ENCODE measurements at regions not wholly inside any gene's neighbourhood (a gene's known extent, or its start where the extent isn't known, plus 50 kb on each side); places are given as distances from the start of the nearest gene placed in this dataset.

DNA sequence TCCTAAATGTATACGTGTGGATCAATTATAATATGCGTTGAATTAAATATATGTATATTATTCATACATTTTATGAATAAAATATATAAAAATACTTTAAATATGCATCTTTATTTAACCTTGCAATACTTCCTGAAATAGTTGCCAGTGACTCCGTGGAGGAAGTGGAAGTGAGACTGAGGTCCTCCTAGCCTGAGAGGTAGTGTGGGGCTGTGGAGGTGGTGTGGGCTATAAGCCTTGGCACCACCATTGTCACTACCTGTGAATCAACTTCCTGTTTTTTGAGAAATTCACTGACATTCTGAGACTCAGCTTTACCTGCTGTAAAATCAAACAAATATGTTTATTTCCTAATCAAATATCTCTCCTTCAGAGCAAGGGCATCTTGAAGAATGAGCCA lies 514.2 kb downstream of the VRK1 start:
- DNase-seq, result no peak

DNA sequence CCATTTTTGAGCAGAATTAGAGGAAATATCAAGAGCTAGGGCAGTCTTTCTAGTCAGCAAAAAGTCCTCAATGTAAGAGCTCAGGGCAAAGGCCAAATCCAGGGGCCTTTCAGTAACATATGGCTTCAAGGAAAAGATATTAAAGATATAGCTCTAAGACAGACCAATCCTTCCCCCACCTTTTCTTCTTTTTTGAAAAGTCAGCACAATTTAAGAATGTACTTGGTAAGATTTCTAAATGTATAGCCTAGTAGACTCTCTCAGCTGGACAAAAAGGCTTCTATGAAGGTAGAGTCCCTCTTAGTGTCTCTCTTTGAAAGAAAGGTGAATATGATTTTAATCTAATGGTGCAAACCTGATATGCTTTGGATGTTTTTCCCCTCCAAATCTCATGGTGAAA lies 515.7 kb downstream of the VRK1 start:
- DNase-seq, result no peak

DNA sequence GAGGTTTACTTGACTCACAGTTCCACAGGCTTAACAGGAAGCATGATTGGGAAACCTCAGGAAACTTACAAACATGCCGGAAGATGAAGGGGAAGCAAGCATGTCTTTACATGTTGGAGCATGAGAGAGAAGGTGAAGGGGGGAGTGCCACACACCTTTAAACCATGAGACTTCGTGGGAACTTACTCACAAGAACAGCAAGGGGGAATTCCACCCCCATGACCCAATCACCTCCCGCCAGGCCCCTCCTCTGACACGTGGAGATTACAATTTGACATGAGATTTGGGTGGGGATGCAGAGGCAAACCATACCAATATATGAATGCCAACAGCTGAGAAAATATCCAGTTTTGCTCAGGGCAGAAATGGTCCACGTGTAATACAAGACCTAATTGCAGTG lies 518.6 kb downstream of the VRK1 start:
- DNase-seq, result no peak

DNA sequence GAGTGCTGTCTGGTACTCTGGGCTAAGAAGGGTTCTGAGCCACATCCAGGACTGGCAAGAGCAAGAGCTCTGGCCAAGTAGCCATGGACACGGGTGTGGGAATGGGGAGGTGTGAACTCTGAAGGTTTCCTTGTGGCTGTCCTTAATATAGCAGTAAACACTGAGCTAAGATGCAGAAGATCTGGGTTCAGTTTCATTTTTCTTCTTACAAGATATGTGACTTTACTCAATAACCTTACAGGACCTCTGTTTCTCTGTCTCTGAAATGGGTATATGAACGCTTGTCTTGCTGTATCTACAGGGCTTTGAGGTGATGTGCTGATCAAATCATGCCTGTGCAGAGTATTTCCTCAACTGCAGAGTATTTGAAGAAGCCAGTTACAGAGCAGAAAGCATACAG lies 521.2 kb downstream of the VRK1 start:
- DNase-seq, result no peak

DNA sequence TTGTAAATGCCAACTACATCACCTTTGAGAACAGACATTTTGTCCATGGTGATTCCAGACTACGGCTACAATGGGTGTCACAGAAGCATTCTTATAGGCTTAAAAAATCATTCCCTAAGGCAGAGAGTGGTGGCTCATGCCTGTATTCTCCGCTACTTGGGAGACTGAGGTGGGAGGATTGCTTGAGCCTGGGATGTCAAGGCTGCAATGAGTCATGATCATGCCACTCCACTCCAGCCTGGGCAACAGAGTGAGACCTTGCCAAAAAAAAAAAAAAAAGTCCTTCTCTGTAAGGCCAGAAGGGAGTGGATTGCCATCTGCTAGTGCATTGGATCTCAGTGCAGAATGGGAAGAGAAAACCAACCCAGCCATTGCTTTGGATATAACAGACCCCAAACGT lies 522.5 kb downstream of the VRK1 start:
- no peak for DNase-seq

DNA sequence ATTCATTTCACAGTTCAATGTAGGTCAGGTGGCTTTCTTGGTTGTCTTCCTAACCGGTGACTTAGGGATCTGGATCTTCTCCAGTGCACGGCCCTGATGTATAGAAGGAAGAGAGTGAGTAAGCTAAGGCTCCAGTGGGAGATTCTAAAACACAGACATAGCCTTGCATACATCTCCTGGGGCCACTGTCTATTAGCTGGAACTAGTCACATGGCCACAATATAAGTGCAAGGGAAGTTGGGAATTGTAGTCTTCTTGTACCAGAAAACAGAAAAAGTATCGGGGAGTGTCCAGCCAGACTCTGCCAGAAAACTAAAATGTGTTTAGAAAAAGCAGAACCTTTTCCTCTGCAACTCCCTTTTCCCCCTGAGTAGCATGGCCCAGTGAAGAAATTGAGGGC lies 531.6 kb downstream of the VRK1 start:
- no peak for DNase-seq

DNA sequence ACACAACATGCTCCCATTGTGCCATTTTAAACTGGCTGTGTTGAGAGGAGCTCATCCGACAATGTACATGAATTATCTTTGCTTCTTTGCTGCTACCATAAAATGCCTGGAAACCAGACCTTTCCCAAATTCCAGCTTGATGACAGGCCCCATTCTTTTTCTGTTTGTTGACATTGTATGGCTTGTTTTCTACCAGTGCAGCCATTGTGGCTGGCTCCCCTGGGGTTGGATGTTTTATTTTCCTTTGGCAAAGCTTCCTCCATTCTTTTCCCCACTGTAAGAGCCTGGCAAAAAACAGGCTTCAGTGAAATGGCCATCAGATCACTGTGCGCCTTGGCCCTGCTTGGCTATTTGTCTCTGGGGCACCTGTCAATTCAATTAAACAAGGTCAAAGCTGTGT lies 532.5 kb downstream of the VRK1 start:
- no peak for DNase-seq

DNA sequence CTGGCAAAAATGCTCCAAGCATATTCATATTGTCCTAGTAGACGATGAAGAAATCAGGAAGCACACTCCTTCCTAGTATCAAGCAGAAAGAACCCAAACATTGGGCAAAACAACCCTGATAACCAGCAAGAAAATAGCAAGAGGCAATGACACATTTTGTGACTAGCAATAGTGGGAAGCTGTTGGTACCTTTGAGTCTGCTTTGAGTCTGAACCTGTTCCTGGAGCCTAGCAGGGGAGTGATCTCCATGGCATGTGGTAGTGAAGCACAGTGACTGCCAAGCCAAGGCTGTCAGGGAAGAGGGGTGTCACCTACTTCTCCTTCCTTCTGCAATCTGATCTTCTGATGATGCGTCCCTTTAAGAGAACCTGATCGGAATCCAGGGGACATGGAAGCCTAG lies 533.9 kb downstream of the VRK1 start:
- DNase-seq, result no peak

DNA sequence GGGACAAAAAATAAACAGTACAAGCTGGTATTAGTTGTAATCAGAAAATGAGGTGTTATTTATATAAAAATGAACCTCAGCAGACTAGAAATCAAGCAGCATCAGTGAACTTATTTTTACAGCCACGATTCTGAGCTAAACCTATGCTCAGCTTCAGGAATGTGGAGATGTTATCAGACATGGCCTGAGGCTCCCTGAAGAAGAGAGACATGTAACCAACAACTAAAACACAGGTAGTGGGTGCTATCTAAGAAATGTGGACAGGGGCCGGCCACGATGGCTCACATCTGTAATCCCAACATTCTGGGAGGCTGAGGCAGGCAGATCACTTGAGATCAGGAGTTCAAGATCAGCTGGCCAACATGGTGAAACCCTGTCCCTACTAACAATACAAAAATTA lies 534.3 kb downstream of the VRK1 start:
- no peak for DNase-seq

DNA sequence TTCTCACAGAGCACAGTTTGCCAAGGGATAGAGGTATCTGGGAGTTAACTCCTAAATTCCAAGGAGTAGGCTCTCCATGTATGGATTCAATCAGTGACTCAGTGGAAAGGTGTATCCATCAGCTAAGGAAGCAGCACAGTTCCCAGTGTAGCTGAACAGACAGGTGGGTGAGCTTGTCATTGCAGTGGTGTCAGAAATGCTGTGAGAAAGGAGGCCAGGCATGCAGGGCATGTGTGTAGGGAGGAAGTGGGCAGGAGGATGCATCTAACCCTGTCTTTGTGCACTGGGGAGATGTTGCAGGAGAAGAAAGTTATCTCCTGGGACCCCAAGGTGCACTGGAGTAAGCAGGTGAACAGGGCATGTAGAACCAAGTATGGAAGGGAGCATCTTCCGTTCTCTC lies 539.0 kb downstream of the VRK1 start:
- no peak for DNase-seq

DNA sequence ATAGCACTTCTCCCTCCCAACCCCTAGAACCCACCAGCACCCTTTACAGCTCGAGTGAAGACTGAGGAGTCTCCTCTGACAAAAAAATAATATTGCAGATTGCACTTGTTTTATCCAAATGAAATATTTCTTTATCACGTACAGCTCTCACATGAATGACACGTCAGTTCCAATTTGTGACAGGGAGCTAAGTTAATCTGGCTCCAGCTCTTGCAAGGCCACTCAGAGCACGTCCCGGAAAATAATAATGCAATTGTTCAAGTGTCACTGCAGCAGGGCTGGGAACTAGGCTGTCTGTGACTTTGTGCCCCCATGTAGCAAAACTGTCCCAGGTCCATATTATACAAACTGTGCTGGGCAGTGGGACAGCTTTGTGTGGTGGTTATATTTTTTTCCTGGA lies 539.6 kb downstream of the VRK1 start:
- no peak for DNase-seq

DNA sequence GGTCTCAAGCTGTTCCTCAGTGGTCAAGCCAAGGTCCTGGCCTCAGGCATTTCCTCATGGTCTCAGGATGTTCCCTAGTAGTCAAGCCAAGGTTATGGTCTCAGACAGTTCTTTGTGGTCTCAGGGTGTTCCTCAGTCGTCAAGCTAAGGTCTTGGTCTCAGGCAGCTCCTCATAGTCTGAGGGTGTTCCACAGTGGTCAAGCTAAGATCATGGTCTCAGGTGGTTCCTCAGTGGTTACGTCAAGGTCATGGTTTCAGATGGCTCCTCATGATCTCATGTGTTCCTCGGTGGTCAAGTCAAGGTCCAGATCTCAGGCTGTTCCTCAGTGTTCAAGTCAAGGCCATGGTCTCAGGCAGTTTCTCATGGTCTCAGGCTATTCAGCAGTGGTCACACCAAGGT lies 540.1 kb downstream of the VRK1 start:
- no peak for DNase-seq

DNA sequence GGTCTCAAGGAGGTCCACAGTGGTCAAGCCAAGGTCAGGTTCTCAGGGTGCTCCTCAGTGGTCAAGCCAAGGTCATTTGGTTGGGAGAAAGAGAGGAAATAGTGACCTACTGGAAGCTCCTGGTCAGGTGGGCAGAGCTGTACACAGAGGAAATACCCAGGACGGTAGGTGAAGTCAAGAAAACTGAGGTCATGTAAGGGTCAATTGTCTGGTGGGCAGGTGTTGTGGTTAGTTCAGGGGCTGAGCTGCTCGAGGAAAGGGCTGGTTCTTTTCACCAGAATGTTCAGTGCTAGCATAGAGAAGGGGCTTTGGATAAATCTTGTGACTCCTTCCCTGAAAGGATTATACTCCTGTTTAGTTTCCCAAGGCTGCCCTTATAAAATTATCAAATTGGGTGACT lies 540.5 kb downstream of the VRK1 start:
- no peak for DNase-seq

DNA sequence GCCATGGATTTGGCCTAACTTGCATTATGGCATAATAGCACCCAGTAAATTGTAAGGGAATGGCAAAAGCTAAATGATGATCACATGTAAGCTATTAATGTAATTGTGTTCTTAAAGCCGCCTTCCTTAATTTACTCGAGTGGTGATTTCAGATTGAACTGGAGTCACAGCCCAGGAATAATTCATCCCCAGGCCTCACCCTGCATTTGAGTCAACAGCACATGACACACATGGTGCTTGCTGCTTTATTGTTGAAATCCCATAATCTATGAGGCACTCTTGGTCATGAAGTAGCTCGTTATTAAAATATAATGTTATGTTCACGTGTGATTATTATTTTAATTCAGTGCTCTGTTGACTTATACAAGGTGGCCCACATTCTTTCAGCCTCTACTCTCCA lies 547.5 kb downstream of the VRK1 start:
- DNase-seq, result no peak

DNA sequence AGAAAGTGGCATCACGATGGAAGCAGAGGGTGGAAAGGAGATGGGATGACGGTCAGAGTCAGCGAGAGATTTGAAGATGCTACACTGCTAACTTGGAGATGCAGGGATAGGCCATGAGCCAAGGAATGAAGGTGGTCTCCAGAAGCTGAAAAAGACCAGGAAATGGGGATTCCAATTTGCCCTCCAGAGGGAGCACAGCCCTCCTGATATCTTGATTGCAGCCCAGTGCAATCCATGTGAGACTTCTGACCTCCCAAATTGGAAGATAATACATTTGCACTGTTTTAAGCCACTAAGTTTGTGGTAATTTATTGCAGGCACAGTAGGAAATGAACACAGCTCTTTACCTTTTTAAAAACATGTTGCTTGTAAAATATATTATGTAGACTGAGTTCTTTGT lies 549.5 kb downstream of the VRK1 start:
- no peak for DNase-seq

DNA sequence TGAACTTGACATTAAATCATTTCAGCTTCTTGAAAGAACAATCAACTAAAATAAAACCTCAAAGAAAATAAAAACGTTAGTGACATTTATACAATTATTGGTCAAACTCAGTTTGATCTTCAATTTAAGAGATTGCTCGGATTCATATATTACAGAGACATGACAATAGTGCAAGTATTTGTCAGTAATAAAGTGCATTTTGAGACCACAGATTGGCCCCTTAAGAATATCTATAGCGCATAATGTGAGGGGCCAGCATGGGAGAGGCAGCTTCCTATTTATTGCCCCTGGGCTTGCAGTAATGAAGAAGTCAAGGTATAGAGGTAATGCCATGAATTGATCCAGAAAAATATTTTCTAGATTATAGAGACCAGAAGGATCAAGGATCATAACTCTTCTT lies 552.3 kb downstream of the VRK1 start:
- no peak for DNase-seq

DNA sequence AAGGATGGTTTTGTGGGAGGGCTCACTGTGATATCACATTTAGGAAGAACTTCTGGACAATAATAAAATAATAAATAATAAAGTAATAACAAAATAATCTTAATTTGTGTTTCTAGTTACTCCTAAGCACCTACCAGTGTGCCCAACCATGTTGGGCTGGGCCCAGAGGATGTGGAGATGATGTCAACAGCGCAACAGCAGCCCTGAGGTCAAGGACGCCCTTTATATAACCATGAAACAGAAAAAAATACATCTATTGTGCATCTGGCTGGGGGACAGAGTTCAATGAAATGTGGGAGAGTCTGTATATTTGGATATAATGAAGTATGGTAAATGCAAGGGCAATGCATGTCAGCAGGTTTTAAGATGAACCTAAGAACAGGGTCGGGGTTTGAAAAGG lies 552.8 kb downstream of the VRK1 start:
- no peak for DNase-seq

DNA sequence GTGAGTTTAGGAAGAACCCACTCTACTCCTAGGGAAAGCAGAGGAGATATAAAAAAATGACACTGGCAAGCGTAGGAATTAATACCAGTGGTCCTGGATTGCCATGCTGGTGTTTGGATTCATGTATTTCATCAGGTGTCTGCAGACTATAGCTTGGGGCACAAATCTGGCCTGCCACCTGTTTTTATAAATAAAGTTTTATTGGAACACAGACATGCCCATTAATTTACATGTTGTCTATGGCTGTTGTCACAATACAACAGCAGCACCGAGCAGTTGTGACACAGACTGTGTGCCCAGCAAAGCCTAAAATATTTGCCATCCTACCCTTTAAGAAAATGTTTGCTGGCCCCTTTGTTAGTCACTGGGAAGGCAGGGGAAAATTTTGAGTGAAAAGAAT lies 553.2 kb downstream of the VRK1 start:
- no peak for DNase-seq

DNA sequence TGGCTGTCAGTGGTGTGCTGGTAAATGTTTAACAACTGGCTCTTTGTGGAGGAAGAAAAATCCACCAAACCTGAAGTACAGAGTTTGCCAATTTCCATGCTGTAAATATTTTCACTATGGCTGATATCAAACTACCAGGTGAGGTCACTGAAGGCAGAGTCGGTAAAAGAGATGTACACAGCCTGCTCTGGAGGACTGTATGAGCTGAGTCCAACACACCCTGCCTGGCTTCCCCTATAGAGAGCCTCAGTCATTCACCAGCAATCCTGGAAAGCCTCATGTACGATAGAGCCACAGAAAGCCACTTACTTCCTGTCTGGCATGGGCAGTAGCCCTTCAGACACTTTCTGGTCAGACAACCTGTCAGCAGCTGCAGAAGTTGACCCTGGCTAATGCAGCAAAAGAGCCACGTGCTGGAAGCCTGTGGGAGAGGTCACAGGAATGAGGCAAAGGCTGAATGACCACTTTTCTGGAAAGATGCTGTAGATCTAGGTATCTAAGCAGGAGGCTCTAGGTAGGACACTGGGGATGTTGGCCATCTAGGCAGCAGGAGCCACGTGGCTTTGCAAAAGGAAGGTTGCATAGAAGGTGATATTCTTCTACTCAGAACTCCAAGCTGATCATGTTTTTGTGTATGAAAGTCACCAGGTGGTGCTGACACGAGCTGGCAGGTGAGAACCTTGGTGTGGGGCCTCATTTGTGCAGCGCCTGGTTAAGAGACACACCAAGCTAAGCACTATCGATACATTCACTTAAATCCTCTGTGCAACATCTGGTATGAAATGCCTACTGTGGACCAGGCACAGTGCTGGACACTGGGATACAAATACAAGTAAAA lies 553.9 kb downstream of the VRK1 start:
- DNase-seq, result no peak

DNA sequence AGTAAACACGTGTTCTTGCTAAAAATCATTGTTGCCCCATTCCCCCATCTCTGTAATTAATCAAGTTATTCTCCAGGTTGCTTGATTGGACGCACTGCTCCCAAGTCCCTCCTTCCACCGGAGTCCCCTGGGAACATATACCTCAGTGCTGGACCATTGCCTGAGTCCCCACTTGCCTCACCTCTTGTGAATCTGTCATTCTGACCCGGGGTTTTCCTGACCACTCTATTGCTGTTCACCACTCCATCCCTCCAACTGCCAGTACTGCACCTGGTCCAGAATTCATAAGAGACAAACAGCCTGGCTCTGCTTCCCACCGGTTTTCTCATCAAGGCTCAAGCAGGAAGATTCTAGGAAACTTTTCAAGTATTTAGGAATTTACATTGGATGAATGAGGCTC lies 555.9 kb downstream of the VRK1 start:
- DNase-seq, result no peak

DNA sequence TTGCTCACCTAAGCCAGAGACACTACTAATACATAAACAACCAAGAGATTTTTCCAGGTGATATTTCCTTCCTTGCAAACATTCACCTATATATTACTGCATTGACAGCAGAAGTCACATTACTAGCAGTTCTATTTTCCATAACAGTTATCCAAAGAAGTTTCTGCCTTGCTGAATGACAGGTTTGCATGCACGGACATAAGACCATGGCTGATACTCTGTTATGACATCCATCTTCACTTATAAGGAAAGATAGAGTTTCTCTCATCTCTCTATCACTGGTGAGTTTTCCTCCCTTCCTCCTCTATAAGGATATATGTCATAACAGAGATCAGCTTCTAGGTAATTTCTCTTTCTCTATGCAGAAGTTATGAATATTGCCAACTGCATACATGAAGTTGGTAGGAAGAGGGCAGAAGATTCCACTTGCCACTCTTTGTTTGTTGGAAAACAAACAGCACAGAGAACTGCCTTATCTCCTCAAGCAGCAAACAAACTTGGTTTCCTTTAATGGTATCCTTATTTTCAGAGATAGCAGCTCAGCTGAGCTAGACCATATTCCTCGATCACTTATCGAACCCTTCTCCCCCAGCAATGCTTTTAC lies 557.0 kb downstream of the VRK1 start:
- DNase-seq, result no peak

DNA sequence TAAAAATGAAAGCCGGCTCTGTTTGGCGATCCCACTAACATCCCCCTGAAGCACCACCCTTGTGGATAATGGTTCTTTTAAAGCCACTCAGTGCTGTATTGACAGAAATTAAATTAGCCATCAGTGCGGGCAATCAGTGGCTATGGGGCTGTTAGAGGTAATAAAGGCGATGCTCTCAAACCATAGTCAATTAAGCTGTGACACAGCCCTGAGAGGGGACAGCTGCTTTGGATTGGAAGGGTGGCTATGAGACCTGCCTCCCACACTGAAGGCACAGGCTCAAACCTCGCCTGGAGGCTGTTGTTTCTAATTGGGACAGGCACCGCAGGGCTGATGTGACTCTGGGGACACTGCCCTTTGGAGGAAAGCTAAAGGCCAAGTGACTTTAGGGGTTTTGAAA lies 562.2 kb downstream of the VRK1 start:
- no peak for DNase-seq

DNA sequence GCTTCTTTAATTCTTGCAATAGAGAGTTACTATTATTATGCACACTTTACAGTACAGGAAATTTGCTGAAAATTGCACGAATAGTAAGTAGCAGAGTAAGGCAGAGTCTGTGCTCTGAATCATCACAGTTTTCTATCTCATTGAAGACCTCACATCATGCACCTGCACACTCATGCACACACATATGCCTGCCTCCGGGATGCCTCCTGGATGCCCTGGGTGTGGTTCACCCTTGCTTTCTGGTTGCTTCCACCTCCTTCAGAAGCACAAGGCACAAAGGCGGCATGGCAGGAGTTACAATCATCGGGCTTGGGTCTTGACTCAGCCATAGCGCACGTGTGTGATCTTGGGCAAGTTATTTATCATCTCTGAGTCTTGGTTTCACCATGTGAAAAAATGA lies 564.0 kb downstream of the VRK1 start:
- DNase-seq, result no peak

DNA sequence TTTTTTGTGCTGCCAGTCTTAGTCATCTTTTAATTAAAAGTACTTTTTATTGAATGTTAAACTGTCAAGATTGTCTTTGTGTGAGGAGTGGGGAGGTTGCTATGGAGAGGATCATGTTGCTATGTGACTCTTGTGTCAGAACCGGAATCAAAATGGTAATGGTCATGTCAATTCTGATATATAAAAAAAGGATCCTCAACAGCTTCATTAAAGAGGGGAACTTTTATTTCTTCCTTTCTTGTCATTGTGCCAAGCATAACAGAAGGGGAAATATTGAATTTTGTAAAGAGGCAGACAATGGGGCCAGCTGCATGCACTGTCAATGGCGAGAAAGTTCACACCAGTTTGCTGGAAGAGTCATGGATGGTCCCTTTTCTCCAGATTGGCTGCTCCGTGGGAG lies 564.8 kb downstream of the VRK1 start:
- DNase-seq, result no peak

DNA sequence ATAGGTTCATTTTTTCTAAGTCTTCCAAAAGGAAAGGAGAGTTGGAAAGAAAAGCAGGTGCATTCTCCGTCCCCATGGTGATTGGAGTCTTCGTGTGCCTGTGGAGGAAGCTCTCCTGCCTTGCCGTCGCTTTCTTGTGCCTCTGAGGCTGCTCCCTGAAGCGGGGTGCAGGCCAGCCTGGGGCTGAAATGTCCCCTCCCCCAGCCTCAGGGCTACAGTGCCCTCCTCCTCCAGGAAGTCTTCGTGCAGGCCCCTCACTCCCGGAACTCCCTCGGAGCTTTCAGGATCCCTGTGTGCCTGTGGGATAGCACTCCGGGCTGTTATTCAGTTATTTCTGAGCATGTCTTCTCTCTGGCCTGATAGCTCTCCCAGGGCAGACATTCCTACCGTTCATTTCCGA lies 569.2 kb downstream of the VRK1 start:
- no peak for DNase-seq
